HEK293 (cell line): ENCODE measurements at regions not wholly inside any gene's neighbourhood (a gene's known extent, or its start where the extent isn't known, plus 50 kb on each side); places are given as distances from the start of the nearest gene placed in this dataset.
A peak's percentile ranks its signal among the peaks of the same experiment; 100 is the strongest.

Experiments used
- CTCF ChIA-PET: fragments of 350-600 bp; formaldehyde crosslinking; extraction: SDS; loops from one replicate; lab custom pipeline; 2021; ENCODE audit warnings: antibody characterized with exemption; lab: Yijun Ruan, JAX
- POLR2A ChIA-PET: fragments of 300-600 bp; formaldehyde crosslinking; extraction: SDS; loops from one replicate; lab custom pipeline; 2020; ENCODE audit warnings: antibody characterized with exemption, inconsistent platforms; lab: Yijun Ruan, JAX
- H3K27ac ChIP-seq: fragments of 200-500 bp; sonication (Bioruptor generic); 2 replicates; pipeline ENCODE4 v1.5.1; 2014; ENCODE audit warnings: low read depth, low read length, control low read depth, inconsistent platforms; ENCODE audit errors: extremely low read depth
- H3K36me3 ChIP-seq, 2 experiments: fragments of 200-500 bp in 1 of 2; sonication (Bioruptor generic) in 1 of 2; 1 replicate in 1 of 2; 2 replicates in 1 of 2; pipeline ENCODE4 v1.5.1; 2014 to 2017; ENCODE audit warnings: inconsistent platforms in 2 of 2, low read length in 2 of 2; ENCODE audit not compliant: control insufficient read depth in 2 of 2, insufficient read depth in 1 of 2
- H3K4me1 ChIP-seq: fragments of 200-500 bp; sonication (Bioruptor generic); 2 replicates; pipeline ENCODE4 v1.5.1; 2014; ENCODE audit warnings: mild to moderate bottlenecking, low read length, inconsistent platforms; ENCODE audit not compliant: control insufficient read depth, insufficient read depth
- H3K4me3 ChIP-seq: 2 replicates; pipeline ENCODE4 v1.5.1; 2011; ENCODE audit warnings: low read depth, mild to moderate bottlenecking, control low read depth, low read length, moderate library complexity
- H3K9me3 ChIP-seq: fragments of 200-500 bp; sonication (Bioruptor generic); 2 replicates; pipeline ENCODE4 v1.5.1; 2014; ENCODE audit warnings: low read depth, low read length, inconsistent platforms; ENCODE audit not compliant: control insufficient read depth, insufficient read depth
- ATF2 ChIP-seq: fragments of 450-650 bp; formaldehyde crosslinking; IDR thresholded peaks from 2 replicates; pipeline ENCODE4 v1.5.1; 2016; ENCODE audit warnings: missing biosample characterization, missing genetic modification characterization, low read depth
- EGR2 ChIP-seq: fragments of 450-650 bp; formaldehyde crosslinking; IDR thresholded peaks from 2 replicates; pipeline ENCODE4 v1.5.1; 2016; ENCODE audit warnings: low read depth, missing biosample characterization, missing genetic modification characterization
- GFI1B ChIP-seq: fragments of 450-650 bp; formaldehyde crosslinking; IDR thresholded peaks from 2 replicates; pipeline ENCODE4 v1.5.1; 2016; ENCODE audit warnings: missing biosample characterization, missing genetic modification characterization
- KLF8 ChIP-seq: fragments of 450-650 bp; formaldehyde crosslinking; IDR thresholded peaks from 2 replicates; pipeline ENCODE4 v1.5.1; 2016; ENCODE audit warnings: missing biosample characterization, missing genetic modification characterization
- PRDM1 ChIP-seq: fragments of 450-650 bp; formaldehyde crosslinking; IDR thresholded peaks from 2 replicates; pipeline ENCODE4; 2016; ENCODE audit warnings: missing biosample characterization, missing genetic modification characterization
- SCRT2 ChIP-seq: fragments of 450-650 bp; formaldehyde crosslinking; IDR thresholded peaks from 2 replicates; pipeline ENCODE4 v1.5.1; 2016; ENCODE audit warnings: missing biosample characterization, missing genetic modification characterization
- WT1 ChIP-seq: fragments of 450-650 bp; formaldehyde crosslinking; IDR thresholded peaks from 2 replicates; pipeline ENCODE4 v1.5.1; 2016; ENCODE audit warnings: missing biosample characterization, missing genetic modification characterization
- ZBTB17 ChIP-seq: fragments of 450-650 bp; formaldehyde crosslinking; IDR thresholded peaks from 2 replicates; pipeline ENCODE4 v1.5.1; 2016; ENCODE audit warnings: missing biosample characterization, missing genetic modification characterization
- ZBTB44 ChIP-seq: fragments of 450-650 bp; IDR thresholded peaks from 2 replicates; pipeline ENCODE4 v1.5.1; 2018; ENCODE audit warnings: missing biosample characterization, mild to moderate bottlenecking, missing genetic modification characterization
- ZIC2 ChIP-seq: fragments of 450-650 bp; formaldehyde crosslinking; IDR thresholded peaks from 2 replicates; pipeline ENCODE4 v1.5.1; 2016; ENCODE audit warnings: missing biosample characterization, missing genetic modification characterization
- ZNF112 ChIP-seq: fragments of 450-650 bp; formaldehyde crosslinking; IDR thresholded peaks from 2 replicates; pipeline ENCODE4 v1.5.0; 2017; ENCODE audit warnings: missing biosample characterization, missing genetic modification characterization
- ZNF501 ChIP-seq: fragments of 450-650 bp; formaldehyde crosslinking; IDR thresholded peaks from 2 replicates; pipeline ENCODE4 v1.5.1; 2016; ENCODE audit warnings: missing biosample characterization, missing genetic modification characterization
- ZNF518A ChIP-seq: fragments of 450-650 bp; formaldehyde crosslinking; conservative IDR thresholded peaks from 2 replicates; pipeline ENCODE4 v1.5.1; 2016; ENCODE audit warnings: low read depth, missing biosample characterization, missing genetic modification characterization
- ZNF529 ChIP-seq: fragments of 450-650 bp; formaldehyde crosslinking; IDR thresholded peaks from 2 replicates; pipeline ENCODE4 v1.5.1; 2017; ENCODE audit warnings: missing genetic modification characterization, missing biosample characterization; ENCODE audit not compliant: insufficient replicate concordance
- ZNF626 ChIP-seq: fragments of 450-650 bp; sonication (Bioruptor Pico); formaldehyde crosslinking; IDR thresholded peaks from 2 replicates; pipeline ENCODE4 v1.5.1; 2018; ENCODE audit warnings: missing biosample characterization, missing genetic modification characterization, inconsistent platforms
- ZNF639 ChIP-seq: fragments of 450-650 bp; formaldehyde crosslinking; IDR thresholded peaks from 2 replicates; pipeline ENCODE4 v1.5.1; 2016; ENCODE audit warnings: missing biosample characterization, missing genetic modification characterization
- ZNF658 ChIP-seq: fragments of 450-650 bp; formaldehyde crosslinking; IDR thresholded peaks from 2 replicates; pipeline ENCODE4; 2016; ENCODE audit warnings: missing biosample characterization, missing genetic modification characterization
- ZNF843 ChIP-seq: fragments of 450-650 bp; formaldehyde crosslinking; IDR thresholded peaks from 2 replicates; pipeline ENCODE4 v1.5.1; 2016; ENCODE audit warnings: missing biosample characterization, missing genetic modification characterization
- ZXDB ChIP-seq: fragments of 450-650 bp; formaldehyde crosslinking; IDR thresholded peaks from 2 replicates; pipeline ENCODE4 v1.5.1; 2016; ENCODE audit warnings: missing biosample characterization, missing genetic modification characterization

GRCh38 chr5:56640763-56641406 is 174.5 kb upstream of the MAP3K1 start:
- Histone ChIP-seq H3K4me1 (peaks cover 24% of the 10 kb centered on the region), H3K27ac (no peak overlapping the region)
- POLR2A ChIA-PET, result no interaction called here

GRCh38 chr5:56639476-56639875 is 175.9 kb upstream of the MAP3K1 start:
- ChIA-PET POLR2A (interaction anchor here (0.8 to 2.1 kb wide), 3 partner anchors 9 to 164 kb away, joined by 3 to 8 read pairs (median 4); no protein-coding TSS in a partner anchor), CTCF (interaction anchor here (0.7 kb wide), 1 partner anchor 136 kb away, joined by 3 read pairs; no protein-coding TSS in a partner anchor)
- no peaks in the 10 kb centered on the region for H3K9me3 ChIP-seq
- H3K36me3 ChIP-seq, result no peaks in the 10 kb centered on the region
- peaks cover 24% of the 10 kb centered on the region for H3K4me1 ChIP-seq
- TF ChIP-seq ZBTB44 (tag by site-specific recombination) (no peak), ZXDB (tag by site-specific recombination) (0 out of 2 replicates have a peak, but pooled peaks have one; percentile 19)
- H3K27ac ChIP-seq, result peak overlapping the region; percentile 88; the same call in 1 of the 2 replicates
- H3K4me3 ChIP-seq, result no peak overlapping the region

More at GRCh38 chr5:56640763-56641406, 174.5 kb upstream of the MAP3K1 start:
- CTCF ChIA-PET, result interaction anchor here (0.7 to 1.1 kb wide), 2 partner anchors 141 to 370 kb away, joined by 3 read pairs; no protein-coding TSS in a partner anchor
- no peaks in the 10 kb centered on the region for H3K36me3 ChIP-seq
- H3K9me3 ChIP-seq, result no peaks in the 10 kb centered on the region
- H3K4me3 ChIP-seq, result no peak overlapping the region
- peak; percentile 51; the same call in 1 of the 2 replicates for TF ChIP-seq PRDM1 (tag by site-specific recombination)
- TF ChIP-seq ZNF529, result no peak

- Histone ChIP-seq H3K4me1 (peaks cover 24% of the 10 kb centered on the region), H3K27ac (peak overlapping the region; percentile 88), H3K36me3 (no peaks in the 10 kb centered on the region), H3K4me3 (no peak overlapping the region), H3K9me3 (no peaks in the 10 kb centered on the region)
- ChIA-PET CTCF (interaction anchor here (0.7 kb wide), 1 partner anchor 137 kb away, joined by 3 read pairs; no protein-coding TSS in a partner anchor), POLR2A (interaction anchor here (0.8 to 2.1 kb wide), 4 partner anchors 10 to 163 kb away, joined by 3 to 8 read pairs (median 4); no protein-coding TSS in a partner anchor)
- TF ChIP-seq ZNF626 (tag by site-specific recombination), result no peak
- peak; percentile 92 for TF ChIP-seq ZNF639 (tag by site-specific recombination)
- no peak for TF ChIP-seq ZNF658 (tag by site-specific recombination)
- peak; percentile 89 for TF ChIP-seq ZNF843 (tag by site-specific recombination)
- peak; percentile 94 for TF ChIP-seq SCRT2
- no peak for TF ChIP-seq ZNF112
- peak; percentile 89 for TF ChIP-seq ATF2 (tag by site-specific recombination)
- TF ChIP-seq WT1, result peak; percentile 77
- TF ChIP-seq ZIC2, result peak; percentile 59
- peak; percentile 83 for TF ChIP-seq KLF8 (tag by site-specific recombination)
- TF ChIP-seq GFI1B (tag by site-specific recombination), result peak; percentile 27; the same call in 1 of the 2 replicates
- peak; percentile 70 for TF ChIP-seq ZBTB17 (tag by site-specific recombination)
- 0 out of 2 replicates have a peak, but pooled peaks have one; percentile 14 for TF ChIP-seq ZNF501
- TF ChIP-seq ZNF518A, result no peak; the same call in 1 of the 2 replicates
- TF ChIP-seq EGR2 (tag by site-specific recombination), result no peak
Measured at GRCh38 chr5:56638768-56639238, 176.5 kb upstream of the MAP3K1 start.
